ENCODE measurements at regions not wholly inside any gene's neighbourhood (a gene's known extent, or its start where the extent isn't known, plus 50 kb on each side); places are given as distances from the start of the nearest gene placed in this dataset.

DNA sequence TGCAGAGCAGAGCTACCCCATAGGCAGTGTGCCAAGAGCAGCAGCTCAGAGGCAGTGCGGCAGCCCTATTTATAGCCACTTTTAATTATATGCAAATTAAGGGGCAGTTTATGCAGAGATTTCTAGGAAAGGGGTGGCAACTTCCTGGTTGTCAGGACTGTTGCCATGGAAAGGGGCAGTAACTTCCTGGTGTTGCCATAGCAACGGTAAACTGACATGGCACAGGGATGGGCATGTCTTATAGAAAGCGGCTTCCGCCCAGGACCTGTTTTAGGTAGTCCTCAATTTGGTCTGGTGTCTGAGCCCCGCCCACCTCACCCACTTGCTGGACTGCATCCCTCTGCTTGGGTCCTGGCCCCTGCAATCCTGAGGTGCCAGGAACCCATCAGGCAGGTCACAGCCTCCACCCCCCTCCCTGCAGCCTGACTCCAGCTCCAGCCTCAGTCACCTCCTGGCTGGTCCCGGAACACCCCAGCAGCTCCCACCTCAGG, 115.8 kb downstream of the TMEM130 start:
- no peak for ATAC-seq
- intact Hi-C loops (cut with micrococcal nuclease): no loop called here
- Mint-ChIP-seq H3K27me3 (ENCODE audit: low read depth in 2 of 2) (peaks cover under 1 to 3% of the 10 kb centered on the region in 2 donors), H3K4me1 (no peaks in the 10 kb centered on the region), H3K27ac (no peak overlapping the region), H3K4me3 (no peak overlapping the region), H3K9me3 (no peaks in the 10 kb centered on the region), H3K36me3 (no peaks in the 10 kb centered on the region)
- no peak overlapping the region for H3K4me3 ChIP-seq (ENCODE audit: low read length)
- H3K27me3 ChIP-seq (ENCODE audit: control insufficient read depth, insufficient read depth, low read length): no peaks in the 10 kb centered on the region
- 77% methylated on average over 6 of the region's 6 CpGs for WGBS (ENCODE audit: insufficient coverage)
- H3K9me3 ChIP-seq (ENCODE audit: control insufficient read depth, insufficient read depth, low read length): no peaks in the 10 kb centered on the region
- no peak overlapping the region for H3K27ac ChIP-seq (ENCODE audit: low read length)
- no peaks in the 10 kb centered on the region for H3K4me1 ChIP-seq (ENCODE audit: control insufficient read depth, insufficient read depth, low read length)
- no peak for DNase-seq
- TF ChIP-seq, protein P1, sequence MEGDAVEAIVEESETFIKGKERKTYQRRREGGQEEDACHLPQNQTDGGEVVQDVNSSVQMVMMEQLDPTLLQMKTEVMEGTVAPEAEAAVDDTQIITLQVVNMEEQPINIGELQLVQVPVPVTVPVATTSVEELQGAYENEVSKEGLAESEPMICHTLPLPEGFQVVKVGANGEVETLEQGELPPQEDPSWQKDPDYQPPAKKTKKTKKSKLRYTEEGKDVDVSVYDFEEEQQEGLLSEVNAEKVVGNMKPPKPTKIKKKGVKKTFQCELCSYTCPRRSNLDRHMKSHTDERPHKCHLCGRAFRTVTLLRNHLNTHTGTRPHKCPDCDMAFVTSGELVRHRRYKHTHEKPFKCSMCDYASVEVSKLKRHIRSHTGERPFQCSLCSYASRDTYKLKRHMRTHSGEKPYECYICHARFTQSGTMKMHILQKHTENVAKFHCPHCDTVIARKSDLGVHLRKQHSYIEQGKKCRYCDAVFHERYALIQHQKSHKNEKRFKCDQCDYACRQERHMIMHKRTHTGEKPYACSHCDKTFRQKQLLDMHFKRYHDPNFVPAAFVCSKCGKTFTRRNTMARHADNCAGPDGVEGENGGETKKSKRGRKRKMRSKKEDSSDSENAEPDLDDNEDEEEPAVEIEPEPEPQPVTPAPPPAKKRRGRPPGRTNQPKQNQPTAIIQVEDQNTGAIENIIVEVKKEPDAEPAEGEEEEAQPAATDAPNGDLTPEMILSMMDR (IDR thresholded peaks at IDR 0.05): no peak
- no peaks in the 10 kb centered on the region for H3K36me3 ChIP-seq (ENCODE audit: control insufficient read depth, insufficient read depth, low read length)

DNA sequence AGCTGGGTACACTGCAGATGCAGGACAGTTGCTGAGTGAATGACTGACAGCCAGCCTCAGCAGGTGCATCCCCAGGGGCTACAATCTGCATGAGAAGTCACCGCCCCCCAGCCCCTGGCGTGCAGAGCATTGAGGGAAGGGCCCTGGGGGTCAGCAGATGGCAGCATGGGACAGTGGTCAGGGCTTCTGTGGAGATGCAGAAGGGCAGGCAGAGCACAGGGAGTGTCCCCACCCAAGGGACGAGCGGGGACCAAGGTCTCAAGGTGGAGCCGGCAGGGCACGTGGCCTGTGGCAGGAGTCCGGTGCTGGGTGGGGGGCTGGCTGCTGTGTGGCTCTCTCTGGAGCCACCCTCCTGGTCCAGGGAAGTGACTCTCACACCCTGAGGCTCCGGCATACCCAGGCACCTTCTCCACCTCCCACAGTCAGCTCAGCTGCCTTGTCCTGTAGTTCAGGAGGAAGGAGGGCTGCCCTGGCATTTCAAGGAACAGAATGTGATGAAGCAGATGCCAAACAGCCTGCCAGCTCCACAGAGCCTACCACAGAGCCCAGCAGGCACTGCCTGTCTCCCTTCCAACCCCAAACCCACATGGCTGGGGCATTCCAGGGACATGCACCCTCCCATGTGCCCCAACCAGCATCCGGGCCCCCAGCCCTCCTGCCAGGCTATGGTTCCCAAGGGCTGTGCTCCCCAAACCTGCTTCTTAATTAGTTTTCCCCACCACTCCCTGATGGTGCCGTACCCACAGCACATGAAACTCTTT, 114.5 kb downstream of the TMEM130 start:
- Mint-ChIP-seq H3K4me3 (no peak overlapping the region), H3K36me3 (no peaks in the 10 kb centered on the region), H3K4me1 (no peaks in the 10 kb centered on the region), H3K27ac (no peak overlapping the region), H3K9me3 (no peaks in the 10 kb centered on the region), H3K27me3 (ENCODE audit: low read depth in 2 of 2) (peaks cover 10 to 12% of the 10 kb centered on the region in 2 donors)
- Histone ChIP-seq H3K9me3 (ENCODE audit: control insufficient read depth, insufficient read depth, low read length) (no peaks in the 10 kb centered on the region), H3K4me1 (ENCODE audit: control insufficient read depth, insufficient read depth, low read length) (no peaks in the 10 kb centered on the region), H3K27me3 (ENCODE audit: control insufficient read depth, insufficient read depth, low read length) (no peaks in the 10 kb centered on the region), H3K36me3 (ENCODE audit: control insufficient read depth, insufficient read depth, low read length) (no peaks in the 10 kb centered on the region), H3K4me3 (ENCODE audit: low read length) (no peak overlapping the region), H3K27ac (ENCODE audit: low read length) (no peak overlapping the region)
- intact Hi-C loops (cut with micrococcal nuclease): no loop called here
- ATAC-seq (no peak), DNase-seq (no peak)
- WGBS (ENCODE audit: insufficient coverage): 59% methylated on average over 9 of the region's 10 CpGs
- TF ChIP-seq, protein P1 (IDR thresholded peaks at IDR 0.05): no peak

DNA sequence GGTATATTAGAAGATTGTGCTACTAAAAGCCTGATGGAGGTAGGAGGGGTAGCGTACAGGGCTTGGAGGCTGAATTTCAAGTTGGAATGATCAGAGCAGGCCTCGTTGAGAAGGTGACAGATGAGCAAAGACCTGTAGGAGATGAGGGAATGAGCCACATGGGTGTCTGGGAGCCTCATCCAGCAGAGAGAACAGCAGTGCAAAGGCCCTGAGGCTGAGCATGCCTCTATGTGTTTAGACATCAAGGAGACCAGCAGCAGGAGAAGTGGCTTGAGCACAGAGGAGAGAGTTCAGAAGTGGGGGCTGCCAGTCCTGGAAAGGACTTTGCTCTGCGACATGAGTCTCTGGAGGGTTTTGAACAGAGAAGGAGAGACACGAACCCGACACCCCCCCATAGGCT, 111.7 kb downstream of the TMEM130 start:
- H3K36me3 Mint-ChIP-seq: no peaks in the 10 kb centered on the region
- Histone ChIP-seq H3K27ac (ENCODE audit: low read length) (no peak overlapping the region), H3K4me1 (ENCODE audit: control insufficient read depth, insufficient read depth, low read length) (no peaks in the 10 kb centered on the region), H3K36me3 (ENCODE audit: control insufficient read depth, insufficient read depth, low read length) (no peaks in the 10 kb centered on the region), H3K4me3 (ENCODE audit: low read length) (no peak overlapping the region), H3K9me3 (ENCODE audit: control insufficient read depth, insufficient read depth, low read length) (no peaks in the 10 kb centered on the region), H3K27me3 (ENCODE audit: control insufficient read depth, insufficient read depth, low read length) (no peaks in the 10 kb centered on the region)
- H3K9me3 Mint-ChIP-seq: no peaks in the 10 kb centered on the region
- TF ChIP-seq, protein P1 (IDR thresholded peaks at IDR 0.05): no peak
- DNase-seq (no peak), ATAC-seq (no peak)
- no peak overlapping the region for H3K27ac Mint-ChIP-seq
- H3K4me3 Mint-ChIP-seq: no peak overlapping the region
- H3K27me3 Mint-ChIP-seq (ENCODE audit: low read depth in 2 of 2): peaks cover 12 to 13% of the 10 kb centered on the region in 2 donors
- 91% methylated on average over 5 of the region's 5 CpGs for WGBS (ENCODE audit: insufficient coverage)
- intact Hi-C loops (cut with micrococcal nuclease): no loop called here
- no peaks in the 10 kb centered on the region for H3K4me1 Mint-ChIP-seq

DNA sequence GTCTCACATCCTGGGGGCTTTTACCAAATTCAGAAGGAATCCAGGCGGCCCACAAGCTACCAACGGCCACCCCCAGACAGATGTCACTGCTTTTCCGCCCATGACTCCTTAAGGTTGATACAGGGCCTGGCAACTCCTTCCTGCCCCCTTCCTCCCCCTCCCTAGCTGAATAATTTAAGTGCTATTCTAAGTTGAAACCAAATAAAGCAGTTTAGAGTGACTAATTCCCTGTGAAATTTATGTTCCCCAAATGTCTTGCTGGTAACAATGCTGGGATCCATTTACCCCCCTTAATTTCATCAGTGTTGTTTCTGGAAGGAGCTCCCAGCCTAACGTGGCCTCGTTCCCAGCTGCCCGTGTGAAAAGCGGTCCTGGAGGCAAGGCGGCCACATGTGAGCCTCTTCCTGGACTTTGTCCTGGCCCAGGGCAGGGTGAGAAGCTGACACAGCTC, 109.6 kb downstream of the TMEM130 start:
- Histone ChIP-seq H3K27ac (ENCODE audit: low read length) (no peak overlapping the region), H3K27me3 (ENCODE audit: control insufficient read depth, insufficient read depth, low read length) (no peaks in the 10 kb centered on the region), H3K4me3 (ENCODE audit: low read length) (no peak overlapping the region), H3K36me3 (ENCODE audit: control insufficient read depth, insufficient read depth, low read length) (no peaks in the 10 kb centered on the region), H3K4me1 (ENCODE audit: control insufficient read depth, insufficient read depth, low read length) (no peaks in the 10 kb centered on the region), H3K9me3 (ENCODE audit: control insufficient read depth, insufficient read depth, low read length) (no peaks in the 10 kb centered on the region)
- 78% methylated on average over 8 of the region's 8 CpGs for WGBS (ENCODE audit: insufficient coverage)
- intact Hi-C loops (cut with micrococcal nuclease): no loop called here
- no peaks in the 10 kb centered on the region for H3K36me3 Mint-ChIP-seq
- H3K27me3 Mint-ChIP-seq (ENCODE audit: low read depth in 2 of 2): peaks cover 12 to 13% of the 10 kb centered on the region in 2 donors
- H3K27ac Mint-ChIP-seq: no peak overlapping the region
- H3K9me3 Mint-ChIP-seq: no peaks in the 10 kb centered on the region
- TF ChIP-seq, protein P1 (IDR thresholded peaks at IDR 0.05): no peak
- ATAC-seq (no peak), DNase-seq (no peak)
- H3K4me1 Mint-ChIP-seq: no peaks in the 10 kb centered on the region
- H3K4me3 Mint-ChIP-seq: no peak overlapping the region
